Central memory CD8-positive, alpha-beta T cell (primary cell): ENCODE measurements at regions not wholly inside any gene's neighbourhood (a gene's known extent, or its start where the extent isn't known, plus 50 kb on each side); places are given as distances from the start of the nearest gene placed in this dataset.

Experiments used
- ATAC-seq: fragments of 150-1000 bp; cut with Tn5 transposase; replicated peaks from 2 replicates; pipeline ENCODE4 v1.10.0; 2022; ENCODE audit warnings: mild to moderate bottlenecking, moderate FRiP score, moderate number of reproducible peaks; ENCODE audit not compliant: poor library complexity, severe bottlenecking; ENCODE audit errors: extremely low read depth
- DNase-seq, 2 donors: peaks; one replicate each; pipeline ENCODE4 v3.0.0; 2021; ENCODE audit warnings: low spot score in 2 of 2
- H3K27ac Mint-ChIP-seq: one replicate; pipeline ENCODE4 v1.8.0; 2022; ENCODE audit warnings: low read depth, mild to moderate bottlenecking, moderate library complexity, mixed read lengths
- H3K27me3 Mint-ChIP-seq: one replicate; pipeline ENCODE4 v1.8.0; 2022; ENCODE audit warnings: mixed read lengths
- H3K36me3 Mint-ChIP-seq: one replicate; pipeline ENCODE4 v1.8.0; 2022; ENCODE audit warnings: mild to moderate bottlenecking, moderate library complexity, mixed read lengths; ENCODE audit not compliant: insufficient read depth
- H3K4me1 Mint-ChIP-seq: one replicate; pipeline ENCODE4 v1.8.0; 2022; ENCODE audit warnings: mixed read lengths
- H3K4me3 Mint-ChIP-seq: one replicate; pipeline ENCODE4 v1.8.0; 2022; ENCODE audit warnings: mild to moderate bottlenecking, moderate library complexity, mixed read lengths
- H3K9me3 Mint-ChIP-seq: one replicate; pipeline ENCODE4 v1.8.0; 2022; ENCODE audit warnings: mixed read lengths

- Mint-ChIP-seq H3K4me1 (no peaks in the 10 kb centered on the region), H3K36me3 (no peaks in the 10 kb centered on the region), H3K9me3 (peaks cover 9% of the 10 kb centered on the region), H3K4me3 (no peak overlapping the region), H3K27ac (no peak overlapping the region), H3K27me3 (peaks cover 13% of the 10 kb centered on the region)
- DNase-seq (no peak), ATAC-seq (no peak)
These were observed 343.9 kb upstream of the AJAP1 start for GRCh38 chr1:4310396-4310923.

GRCh38 chr1:4312024-4312423 is 342.4 kb upstream of the AJAP1 start:
- ATAC-seq (no peak), DNase-seq (no peak)
- H3K27me3 Mint-ChIP-seq = peaks cover 27% of the 10 kb centered on the region
- no peak overlapping the region for H3K27ac Mint-ChIP-seq
- H3K9me3 Mint-ChIP-seq = peaks cover 15% of the 10 kb centered on the region
- H3K4me1 Mint-ChIP-seq = no peaks in the 10 kb centered on the region
- H3K36me3 Mint-ChIP-seq = no peaks in the 10 kb centered on the region
- no peak overlapping the region for H3K4me3 Mint-ChIP-seq

- Mint-ChIP-seq H3K36me3 (no peaks in the 10 kb centered on the region), H3K4me1 (no peaks in the 10 kb centered on the region), H3K27ac (no peak overlapping the region), H3K9me3 (peaks cover 15% of the 10 kb centered on the region), H3K27me3 (peaks cover 36% of the 10 kb centered on the region), H3K4me3 (no peak overlapping the region)
- DNase-seq = no peak
- ATAC-seq = no peak
These were observed 339.2 kb upstream of the AJAP1 start for GRCh38 chr1:4315202-4315601.

- H3K27ac Mint-ChIP-seq = no peak overlapping the region
- no peak overlapping the region for H3K4me3 Mint-ChIP-seq
- no peaks in the 10 kb centered on the region for H3K36me3 Mint-ChIP-seq
- DNase-seq (no peak), ATAC-seq (no peak)
- H3K9me3 Mint-ChIP-seq = peaks cover 21% of the 10 kb centered on the region
- no peaks in the 10 kb centered on the region for H3K4me1 Mint-ChIP-seq
- peaks cover 25% of the 10 kb centered on the region for H3K27me3 Mint-ChIP-seq
These were observed 337.2 kb upstream of the AJAP1 start for GRCh38 chr1:4317207-4317606.

- peaks cover 17% of the 10 kb centered on the region for H3K9me3 Mint-ChIP-seq
- no peak overlapping the region for H3K4me3 Mint-ChIP-seq
- ATAC-seq = no peak
- H3K4me1 Mint-ChIP-seq = no peaks in the 10 kb centered on the region
- no peak overlapping the region for H3K27ac Mint-ChIP-seq
- DNase-seq = no peak
- H3K27me3 Mint-ChIP-seq = peaks cover 36% of the 10 kb centered on the region
- H3K36me3 Mint-ChIP-seq = no peaks in the 10 kb centered on the region
These were observed 335.7 kb upstream of the AJAP1 start for GRCh38 chr1:4318720-4319119.

- peaks cover 38% of the 10 kb centered on the region for H3K27me3 Mint-ChIP-seq
- H3K36me3 Mint-ChIP-seq = no peaks in the 10 kb centered on the region
- H3K4me3 Mint-ChIP-seq = no peak overlapping the region
- H3K27ac Mint-ChIP-seq = no peak overlapping the region
- DNase-seq = no peak
- peaks cover 17% of the 10 kb centered on the region for H3K9me3 Mint-ChIP-seq
- ATAC-seq = no peak
- no peaks in the 10 kb centered on the region for H3K4me1 Mint-ChIP-seq
These were observed 334.9 kb upstream of the AJAP1 start for GRCh38 chr1:4319496-4319895.

GRCh38 chr1:4322881-4323280 is 331.5 kb upstream of the AJAP1 start:
- no peaks in the 10 kb centered on the region for H3K36me3 Mint-ChIP-seq
- H3K4me3 Mint-ChIP-seq = no peak overlapping the region
- peaks cover 43% of the 10 kb centered on the region for H3K27me3 Mint-ChIP-seq

GRCh38 chr1:4323309-4323708 is 331.1 kb upstream of the AJAP1 start:
- Mint-ChIP-seq H3K9me3 (peaks cover 6% of the 10 kb centered on the region), H3K4me3 (no peak overlapping the region), H3K27ac (no peak overlapping the region), H3K36me3 (no peaks in the 10 kb centered on the region), H3K4me1 (no peaks in the 10 kb centered on the region), H3K27me3 (peaks cover 48% of the 10 kb centered on the region)
- no peak for DNase-seq
- ATAC-seq = no peak

More at GRCh38 chr1:4322881-4323280, 331.5 kb upstream of the AJAP1 start:
- no peaks in the 10 kb centered on the region for H3K4me1 Mint-ChIP-seq
- H3K27ac Mint-ChIP-seq = no peak overlapping the region
- ATAC-seq (no peak), DNase-seq (no peak)
- H3K9me3 Mint-ChIP-seq = peaks cover 6% of the 10 kb centered on the region

GRCh38 chr1:4324525-4324924 is 329.9 kb upstream of the AJAP1 start:
- Mint-ChIP-seq H3K36me3 (no peaks in the 10 kb centered on the region), H3K4me1 (no peaks in the 10 kb centered on the region), H3K27me3 (peaks cover 53% of the 10 kb centered on the region), H3K9me3 (peaks cover 6% of the 10 kb centered on the region), H3K4me3 (no peak overlapping the region), H3K27ac (no peak overlapping the region)
- ATAC-seq (no peak), DNase-seq (no peak)

- peaks cover 67% of the 10 kb centered on the region for H3K27me3 Mint-ChIP-seq
- H3K27ac Mint-ChIP-seq = no peak overlapping the region
- no peaks in the 10 kb centered on the region for H3K4me1 Mint-ChIP-seq
- no peak overlapping the region for H3K4me3 Mint-ChIP-seq
- DNase-seq (no peak), ATAC-seq (no peak)
- H3K36me3 Mint-ChIP-seq = no peaks in the 10 kb centered on the region
- no peaks in the 10 kb centered on the region for H3K9me3 Mint-ChIP-seq
These were observed 327.3 kb upstream of the AJAP1 start for GRCh38 chr1:4327142-4327541.

- no peaks in the 10 kb centered on the region for H3K4me1 Mint-ChIP-seq
- DNase-seq (no peak), ATAC-seq (no peak)
- H3K36me3 Mint-ChIP-seq = no peaks in the 10 kb centered on the region
- H3K9me3 Mint-ChIP-seq = no peaks in the 10 kb centered on the region
- H3K4me3 Mint-ChIP-seq = no peak overlapping the region
- H3K27me3 Mint-ChIP-seq = peaks cover 55% of the 10 kb centered on the region
- H3K27ac Mint-ChIP-seq = no peak overlapping the region
These were observed 325.9 kb upstream of the AJAP1 start for GRCh38 chr1:4328402-4329071.

GRCh38 chr1:4330805-4331766 is 323.3 kb upstream of the AJAP1 start:
- H3K27me3 Mint-ChIP-seq = peaks cover 41% of the 10 kb centered on the region
- ATAC-seq (no peak), DNase-seq (no peak)
- no peak overlapping the region for H3K4me3 Mint-ChIP-seq
- H3K36me3 Mint-ChIP-seq = no peaks in the 10 kb centered on the region
- no peaks in the 10 kb centered on the region for H3K9me3 Mint-ChIP-seq
- H3K4me1 Mint-ChIP-seq = no peaks in the 10 kb centered on the region
- H3K27ac Mint-ChIP-seq = no peak overlapping the region

- no peak overlapping the region for H3K27ac Mint-ChIP-seq
- peaks cover 6% of the 10 kb centered on the region for H3K9me3 Mint-ChIP-seq
- H3K4me3 Mint-ChIP-seq = no peak overlapping the region
- no peak for DNase-seq
- H3K4me1 Mint-ChIP-seq = no peaks in the 10 kb centered on the region
- H3K27me3 Mint-ChIP-seq = peaks cover 34% of the 10 kb centered on the region
- no peak for ATAC-seq
- no peaks in the 10 kb centered on the region for H3K36me3 Mint-ChIP-seq
These were observed 322.6 kb upstream of the AJAP1 start for GRCh38 chr1:4331767-4332163.
